GM12878 (cell line): ENCODE measurements at regions not wholly inside any gene's neighbourhood (a gene's known extent, or its start where the extent isn't known, plus 50 kb on each side); places are given as distances from the start of the nearest gene placed in this dataset.

Experiments used
- CBX5 ChIP-seq: sonication (generic); IDR thresholded peaks from 2 replicates; pipeline ENCODE4 v1.6.1; 2016; ENCODE audit warnings: low read depth, moderate library complexity, mild to moderate bottlenecking, inconsistent platforms
- CHD2 ChIP-seq: IDR thresholded peaks from 2 replicates; pipeline ENCODE4 v1.6.1; 2011; ENCODE audit warnings: low read depth, low read length, improper control_type of control experiment, borderline replicate concordance
- ELK1 ChIP-seq: IDR thresholded peaks from 2 replicates; pipeline ENCODE4 v1.6.1; 2012; ENCODE audit warnings: low read depth, low read length, improper control_type of control experiment
- GABPA ChIP-seq: IDR thresholded peaks from 2 replicates; pipeline ENCODE4 v1.6.1; 2014; ENCODE audit warnings: antibody characterized with exemption, low read depth, mild to moderate bottlenecking, inconsistent platforms
- KAT2A ChIP-seq: conservative IDR thresholded peaks from 2 replicates; pipeline ENCODE4 v1.6.1; 2011; ENCODE audit warnings: low read depth, low read length; ENCODE audit not compliant: control insufficient read depth
- RB1 ChIP-seq: fragments of 450-650 bp; formaldehyde crosslinking; IDR thresholded peaks from 2 replicates; pipeline ENCODE4 v1.6.1; 2017; ENCODE audit warnings: mild to moderate bottlenecking, borderline replicate concordance
- RBBP5 ChIP-seq: fragments of 200-600 bp; sonication (generic); conservative IDR thresholded peaks from 2 replicates; pipeline ENCODE4 v1.6.1; 2016
- SMAD1 ChIP-seq: fragments of 450-650 bp; IDR thresholded peaks from 2 replicates; pipeline ENCODE4 v1.6.1; 2018; ENCODE audit warnings: mild to moderate bottlenecking, low read depth; ENCODE audit not compliant: partially characterized antibody
- SMARCA5 ChIP-seq: fragments of 450-650 bp; IDR thresholded peaks from 2 replicates; pipeline ENCODE4 v1.6.1; 2017; ENCODE audit warnings: mild to moderate bottlenecking
- SMC3 ChIP-seq: IDR thresholded peaks from 2 replicates; pipeline ENCODE4 v1.6.1; 2011; ENCODE audit warnings: low read length, improper control_type of control experiment, borderline replicate concordance
- SP1 ChIP-seq: IDR thresholded peaks from one replicate; pipeline ENCODE4 v1.6.1; 2011; ENCODE audit warnings: low read depth, low read length
- USF2 ChIP-seq: IDR thresholded peaks from 2 replicates; pipeline ENCODE4 v1.6.1; 2011; ENCODE audit warnings: low read depth, low read length, improper control_type of control experiment, borderline replicate concordance

- TF ChIP-seq USF2, result no peak
- TF ChIP-seq RB1, result peak; percentile 55; the same call in 1 of the 2 replicates
- no peak for TF ChIP-seq SP1
- TF ChIP-seq ELK1, result peak; percentile 56; the same call in 1 of the 2 replicates
- no peak for TF ChIP-seq KAT2A
- peak; percentile 11 for TF ChIP-seq SMAD1
- TF ChIP-seq CHD2, result 0 out of 2 replicates have a peak, but pooled peaks have one; percentile 23
- TF ChIP-seq CBX5, result 0 out of 2 replicates have a peak, but pooled peaks have one; percentile 40
- TF ChIP-seq SMC3, result peak; percentile 52; the same call in 1 of the 2 replicates
- TF ChIP-seq GABPA, result peak; percentile 48; the same call in 1 of the 2 replicates
- TF ChIP-seq SMARCA5, result peak; percentile 75; the same call in 1 of the 2 replicates
- TF ChIP-seq RBBP5, result no peak
These were observed 50.7 kb upstream of the SLC30A5 start (continued) for GRCh38 chr5:69042915-69043654.
